ENCODE measurements at regions not wholly inside any gene's neighbourhood (a gene's known extent, or its start where the extent isn't known, plus 50 kb on each side); places are given as distances from the start of the nearest gene placed in this dataset.

DNA sequence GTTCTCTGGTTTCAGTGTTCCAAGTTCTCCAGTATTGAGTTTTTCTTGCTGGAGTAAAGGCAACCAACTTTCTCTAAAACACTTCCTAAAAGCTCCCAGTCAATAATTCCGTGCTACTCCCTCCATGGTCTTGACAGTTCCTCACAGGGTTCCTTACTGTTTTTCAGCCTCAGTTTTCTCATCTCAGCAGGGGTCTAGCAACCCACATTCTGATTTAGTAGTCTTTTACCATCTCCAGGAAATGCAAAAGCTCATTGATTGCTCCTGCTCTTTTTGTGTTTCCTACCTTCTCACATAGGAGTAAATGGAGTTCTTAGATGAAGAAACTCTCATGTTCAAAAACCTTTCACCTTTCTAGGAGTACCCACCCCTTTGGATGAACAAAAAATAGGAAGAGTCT, 978.8 kb upstream of the POU3F3 start:
- TF ChIP-seq CTBP1 (IDR thresholded peaks at IDR 0.05; ENCODE audit: borderline replicate concordance) (no peak), LEF1 (IDR thresholded peaks at IDR 0.05; ENCODE audit: borderline replicate concordance) (no peak), NFRKB (IDR thresholded peaks at IDR 0.05) (no peak), HDGF (IDR thresholded peaks at IDR 0.05; ENCODE audit: borderline replicate concordance) (no peak), SP1 (IDR thresholded peaks at IDR 0.05) (no peak)
